Body of pancreas (tissue), 4 donors: ENCODE measurements at regions not wholly inside any gene's neighbourhood (a gene's known extent, or its start where the extent isn't known, plus 50 kb on each side); places are given as distances from the start of the nearest gene placed in this dataset.

Experiments used
- CTCF ChIP-seq, 7 experiments: fragments of 450-650 bp in 4 of 7; fragments of 200-600 bp in 3 of 7; sonication (generic) in 3 of 7; IDR thresholded peaks; one replicate each; pipeline ENCODE4 v1.5.1; 2016 to 2019; ENCODE audit warnings: antibody characterized with exemption in 7 of 7
- POLR2A ChIP-seq, 3 donors: fragments of 450-650 bp; IDR thresholded peaks; one replicate each; pipeline ENCODE4 v1.6.1; 2016; ENCODE audit warnings: antibody characterized with exemption in 3 of 3, mild to moderate bottlenecking in 2 of 3

- no peak for TF ChIP-seq CTCF (IDR thresholded peaks at IDR 0.05)
- TF ChIP-seq POLR2A (IDR thresholded peaks at IDR 0.05), result no peak
Observed at GRCh38 chr20:17859002-17859615, 109.5 kb downstream of the SNX5 start.
